ENCODE measurements at regions not wholly inside any gene's neighbourhood (a gene's known extent, or its start where the extent isn't known, plus 50 kb on each side); places are given as distances from the start of the nearest gene placed in this dataset.
"Not testable (repeated sequence)": the region's sequence is repeated elsewhere in the genome, so short reads cannot be mapped to it uniquely, and the experiment has no call there.

GRCh38 chr6:167217951-167218759 lies 60.4 kb upstream of the GPR31 start:
- H3K36me3 Mint-ChIP-seq (ENCODE audit: low read depth); H3K27ac Mint-ChIP-seq; H3K9me3 Mint-ChIP-seq (ENCODE audit: low read depth); H3K4me1 Mint-ChIP-seq; POLR2A ChIA-PET; H3K4me3 Mint-ChIP-seq; H3K27me3 Mint-ChIP-seq: not testable (repeated sequence)
- peak; percentile 64 for DNase-seq
- intact Hi-C loops (cut with DNase I, micrococcal nuclease) = loop anchor here in 1 of 2 experiments (1.0 to 2.0 kb wide), 2 partner anchors 35 to 73 kb away; partner anchors contain the start of gene UNC93A
- CTCF ChIA-PET = interaction anchor here (0.8 to 1.7 kb wide), 4 partner anchors 69 to 133 kb away, joined by 3 to 6 read pairs (median 4); no protein-coding TSS in a partner anchor
- peak; percentile 86 for ATAC-seq

- ATAC-seq; H3K9me3 Mint-ChIP-seq (ENCODE audit: low read depth); DNase-seq; H3K36me3 Mint-ChIP-seq (ENCODE audit: low read depth); H3K27me3 Mint-ChIP-seq; H3K4me3 Mint-ChIP-seq; H3K27ac Mint-ChIP-seq; POLR2A ChIA-PET; H3K4me1 Mint-ChIP-seq: not testable (repeated sequence)
- intact Hi-C loops (cut with DNase I, micrococcal nuclease) = loop anchor here in 1 of 2 experiments (1.0 to 2.0 kb wide), 2 partner anchors 72 to 132 kb away; partner anchors contain the start of gene UNC93A
- CTCF ChIA-PET = interaction anchor here (0.8 to 1.7 kb wide), 4 partner anchors 68 to 311 kb away, joined by 3 to 6 read pairs (median 4); no protein-coding TSS in a partner anchor
Observed at GRCh38 chr6:167219079-167219478, 61.3 kb upstream of the GPR31 start.

- peaks cover 2% of the 10 kb centered on the region for H3K27me3 Mint-ChIP-seq
- ATAC-seq (no peak), DNase-seq (no peak)
- no peak overlapping the region for H3K27ac Mint-ChIP-seq
- no peaks in the 10 kb centered on the region for H3K4me1 Mint-ChIP-seq
- no peak overlapping the region for H3K4me3 Mint-ChIP-seq
- intact Hi-C loops (cut with DNase I, micrococcal nuclease) = loop anchor here in 1 of 2 experiments (1.0 to 2.0 kb wide), 2 partner anchors 71 to 131 kb away; partner anchors contain the start of gene UNC93A
- H3K9me3 Mint-ChIP-seq (ENCODE audit: low read depth) = no peaks in the 10 kb centered on the region
- ChIA-PET POLR2A (no interaction called here), CTCF (interaction anchor here (0.6 to 1.7 kb wide), 3 partner anchors 69 to 1481 kb away, joined by 3 to 4 read pairs (median 3); no protein-coding TSS in a partner anchor)
- H3K36me3 Mint-ChIP-seq (ENCODE audit: low read depth) = no peaks in the 10 kb centered on the region
Observed at GRCh38 chr6:167219967-167220512, 62.3 kb upstream of the GPR31 start.

GRCh38 chr6:167221400-167222201 lies 63.8 kb upstream of the GPR31 start:
- ChIA-PET CTCF (interaction anchor here (0.8 to 0.9 kb wide), 2 partner anchors 338 to 447 kb away, joined by 3 read pairs; no protein-coding TSS in a partner anchor), POLR2A (no interaction called here)
- H3K4me3 Mint-ChIP-seq = no peak overlapping the region
- peaks cover 2% of the 10 kb centered on the region for H3K27me3 Mint-ChIP-seq
- DNase-seq (no peak), ATAC-seq (no peak)
- no peaks in the 10 kb centered on the region for H3K36me3 Mint-ChIP-seq (ENCODE audit: low read depth)
- H3K27ac Mint-ChIP-seq = no peak overlapping the region
- no peaks in the 10 kb centered on the region for H3K9me3 Mint-ChIP-seq (ENCODE audit: low read depth)
- H3K4me1 Mint-ChIP-seq = no peaks in the 10 kb centered on the region
- intact Hi-C loops (cut with DNase I, micrococcal nuclease) = loop anchor here (1.0 kb wide), 1 partner anchor 62 kb away; no protein-coding TSS in a partner anchor

DNA sequence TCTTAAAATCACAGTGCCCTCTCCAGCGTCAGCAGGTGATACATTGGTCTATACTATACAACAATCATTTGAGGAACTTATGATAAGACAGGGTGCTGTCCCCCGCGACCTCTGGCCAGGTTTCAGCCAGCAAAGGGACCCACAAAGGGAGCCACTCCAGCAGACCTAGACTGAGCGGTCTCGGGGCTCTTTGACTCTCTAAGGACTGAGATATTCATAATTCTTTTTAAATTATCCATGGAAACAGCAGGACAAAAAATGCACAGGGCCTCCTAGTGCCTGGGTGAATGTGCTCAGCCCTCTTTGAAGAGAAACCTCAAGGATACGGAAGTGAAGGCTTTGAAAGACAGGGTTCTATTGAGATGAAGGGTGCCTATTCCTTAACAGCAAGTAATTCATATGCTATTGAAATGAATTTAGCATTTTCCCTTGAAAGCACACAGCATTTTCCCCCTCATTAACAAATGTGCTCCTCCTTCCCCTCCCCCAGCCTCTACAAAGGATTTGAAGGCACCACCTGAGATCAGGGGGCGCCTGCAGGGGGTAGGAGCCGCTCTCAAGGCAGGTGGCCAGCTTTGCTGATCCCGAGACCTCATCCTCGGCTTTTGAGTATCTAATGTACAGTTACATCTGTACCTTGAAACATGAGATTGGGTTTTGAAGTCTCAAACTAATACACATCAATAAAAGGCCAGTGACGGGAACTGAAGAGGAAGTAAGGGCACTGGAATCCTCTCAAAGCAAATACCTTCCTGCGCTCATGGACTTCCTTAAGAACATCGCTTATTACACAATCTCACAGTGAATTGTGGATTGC lies 65.3 kb upstream of the UNC93A start:
- H3K4me1 Mint-ChIP-seq; H3K4me3 Mint-ChIP-seq; H3K27ac Mint-ChIP-seq; CTCF ChIA-PET; intact Hi-C loops (cut with DNase I, micrococcal nuclease); H3K9me3 Mint-ChIP-seq (ENCODE audit: low read depth); DNase-seq; H3K36me3 Mint-ChIP-seq (ENCODE audit: low read depth); POLR2A ChIA-PET; ATAC-seq: not testable (repeated sequence)
- peaks cover 25% of the 10 kb centered on the region for H3K27me3 Mint-ChIP-seq

DNA sequence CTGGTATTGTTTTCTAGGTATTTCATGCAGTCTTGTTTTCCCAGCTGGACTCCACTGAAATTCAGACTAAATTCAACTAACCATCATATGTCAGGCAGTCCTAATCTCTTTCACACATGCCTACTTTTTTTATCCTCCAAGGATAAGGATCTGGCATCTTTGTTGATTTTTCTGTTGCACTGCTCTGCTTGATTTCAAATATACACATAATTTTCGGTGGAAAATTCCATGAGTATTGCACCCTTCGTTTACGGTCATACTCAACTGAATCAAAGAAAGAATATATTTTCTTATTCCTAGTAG lies 64.8 kb upstream of the UNC93A start:
- no peaks in the 10 kb centered on the region for H3K36me3 Mint-ChIP-seq (ENCODE audit: low read depth)
- no peaks in the 10 kb centered on the region for H3K9me3 Mint-ChIP-seq (ENCODE audit: low read depth)
- no peak overlapping the region for H3K4me3 Mint-ChIP-seq
- H3K27me3 Mint-ChIP-seq = peaks cover 26% of the 10 kb centered on the region
- ChIA-PET CTCF (no interaction called here), POLR2A (no interaction called here)
- no peaks in the 10 kb centered on the region for H3K4me1 Mint-ChIP-seq
- DNase-seq (no peak), ATAC-seq (no peak)
- intact Hi-C loops (cut with DNase I, micrococcal nuclease) = no loop called here
- no peak overlapping the region for H3K27ac Mint-ChIP-seq

DNA sequence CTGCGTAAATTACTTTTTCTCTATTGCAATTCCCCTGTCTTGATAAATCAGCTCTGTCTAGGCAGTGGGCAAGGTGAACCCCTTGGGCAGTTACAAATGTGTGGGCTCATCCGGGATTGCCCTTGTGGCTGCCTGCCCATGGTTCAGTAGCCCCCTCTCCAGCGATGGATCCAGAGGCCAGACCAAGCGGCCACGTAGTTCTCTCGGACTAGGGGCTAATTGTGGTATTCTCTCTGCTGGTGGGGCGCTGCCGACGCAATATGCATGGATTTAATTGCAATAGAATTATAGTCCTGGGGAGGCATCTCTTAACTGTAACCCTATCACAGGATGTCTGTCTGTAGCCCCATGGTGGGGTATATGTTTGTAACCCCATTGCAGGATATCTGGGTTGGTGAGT lies 64.3 kb upstream of the UNC93A start:
- Mint-ChIP-seq H3K27me3 (peaks cover 26% of the 10 kb centered on the region), H3K9me3 (ENCODE audit: low read depth) (no peaks in the 10 kb centered on the region), H3K4me1 (no peaks in the 10 kb centered on the region), H3K4me3 (no peak overlapping the region), H3K27ac (no peak overlapping the region), H3K36me3 (ENCODE audit: low read depth) (no peaks in the 10 kb centered on the region)
- CTCF ChIA-PET = no interaction called here
- POLR2A ChIA-PET = no interaction called here
- ATAC-seq (no peak), DNase-seq (no peak)
- intact Hi-C loops (cut with DNase I, micrococcal nuclease) = no loop called here

DNA sequence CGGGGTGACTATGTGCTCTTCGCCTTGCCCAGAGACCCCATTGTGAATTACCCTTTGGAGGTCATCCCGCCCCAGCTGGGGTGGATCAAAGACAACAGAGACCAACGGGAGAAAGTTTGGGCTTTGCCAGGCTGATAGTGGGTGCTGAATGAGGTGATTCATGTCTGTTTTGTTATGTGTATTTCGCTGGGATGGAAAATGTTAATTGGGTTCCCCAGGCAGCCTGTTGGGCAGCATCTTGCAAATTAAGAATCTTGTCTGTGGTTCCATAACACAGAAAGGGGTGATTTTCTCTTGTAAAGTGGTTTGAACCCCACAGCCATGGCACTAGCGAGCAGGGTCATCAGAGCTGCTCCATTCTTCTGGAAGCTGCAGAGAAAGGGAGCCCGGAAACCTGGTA lies 63.1 kb upstream of the UNC93A start:
- ATAC-seq = no peak
- Mint-ChIP-seq H3K27ac (no peak overlapping the region), H3K4me1 (no peaks in the 10 kb centered on the region), H3K36me3 (ENCODE audit: low read depth) (no peaks in the 10 kb centered on the region), H3K4me3 (no peak overlapping the region), H3K27me3 (peaks cover 28% of the 10 kb centered on the region), H3K9me3 (ENCODE audit: low read depth) (no peaks in the 10 kb centered on the region)
- no peak for DNase-seq
- POLR2A ChIA-PET = no interaction called here
- CTCF ChIA-PET = interaction anchor here (1.1 kb wide), 1 partner anchor 62 kb away, joined by 3 read pairs; no protein-coding TSS in a partner anchor
- intact Hi-C loops (cut with DNase I, micrococcal nuclease) = no loop called here

GRCh38 chr6:167229586-167229985 lies 61.5 kb upstream of the UNC93A start:
- ATAC-seq = no peak
- H3K4me3 Mint-ChIP-seq = no peak overlapping the region
- peaks cover 31% of the 10 kb centered on the region for H3K27me3 Mint-ChIP-seq
- no peaks in the 10 kb centered on the region for H3K4me1 Mint-ChIP-seq
- intact Hi-C loops (cut with DNase I, micrococcal nuclease) = no loop called here
- no peaks in the 10 kb centered on the region for H3K36me3 Mint-ChIP-seq (ENCODE audit: low read depth)
- H3K27ac Mint-ChIP-seq = no peak overlapping the region
- ChIA-PET POLR2A (no interaction called here), CTCF (interaction anchor here (0.7 to 1.1 kb wide), 3 partner anchors 26 to 344 kb away, joined by 3 read pairs; no protein-coding TSS in a partner anchor)
- no peak for DNase-seq
- H3K9me3 Mint-ChIP-seq (ENCODE audit: low read depth) = no peaks in the 10 kb centered on the region

DNA sequence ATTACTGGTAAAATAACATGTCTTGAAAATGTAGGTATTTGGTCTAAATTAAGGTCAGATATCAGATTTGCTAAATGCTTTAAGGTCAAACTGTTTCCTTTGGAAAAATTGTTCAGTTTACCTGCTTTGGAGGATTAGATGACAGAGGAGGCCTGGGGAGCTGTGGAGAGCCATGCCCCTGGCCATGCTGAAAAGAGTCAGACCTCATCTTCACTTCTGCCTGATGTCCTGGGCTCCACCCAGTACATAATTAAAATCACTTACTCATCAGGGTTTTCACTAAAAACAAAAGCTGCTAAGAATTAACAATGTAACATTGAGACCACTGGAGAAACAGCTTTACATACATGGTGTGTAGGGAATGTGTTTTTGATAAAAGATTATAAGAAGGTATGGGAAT lies 60.8 kb upstream of the UNC93A start:
- DNase-seq = no peak
- Mint-ChIP-seq H3K4me1 (no peaks in the 10 kb centered on the region), H3K27me3 (peaks cover 36% of the 10 kb centered on the region), H3K4me3 (no peak overlapping the region), H3K36me3 (ENCODE audit: low read depth) (no peaks in the 10 kb centered on the region), H3K9me3 (ENCODE audit: low read depth) (no peaks in the 10 kb centered on the region), H3K27ac (no peak overlapping the region)
- intact Hi-C loops (cut with DNase I, micrococcal nuclease) = no loop called here
- CTCF ChIA-PET = interaction anchor here (0.6 to 0.7 kb wide), 3 partner anchors 15 to 69 kb away, joined by 3 to 4 read pairs (median 3); no protein-coding TSS in a partner anchor
- no peak for ATAC-seq
- POLR2A ChIA-PET = no interaction called here

DNA sequence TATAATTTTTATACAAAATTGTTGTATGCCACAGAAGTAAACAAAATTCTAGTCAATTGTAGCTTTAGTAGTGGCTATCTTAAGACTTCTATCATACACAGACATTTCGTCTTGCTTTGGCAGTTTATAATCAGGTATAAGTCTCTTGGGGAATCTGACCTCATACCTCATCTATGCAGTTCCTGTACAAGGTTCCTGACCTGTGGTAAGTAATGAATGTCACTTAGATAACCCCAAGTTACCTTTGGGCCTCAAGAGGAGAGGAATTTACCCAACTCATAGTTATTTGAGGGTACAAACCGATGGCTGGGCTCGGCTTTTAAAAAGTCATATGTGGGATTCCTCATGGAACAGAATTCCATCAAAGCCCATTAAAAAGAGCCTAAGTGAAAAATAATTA lies 58.8 kb upstream of the UNC93A start:
- POLR2A ChIA-PET = no interaction called here
- CTCF ChIA-PET = no interaction called here
- no peaks in the 10 kb centered on the region for H3K9me3 Mint-ChIP-seq (ENCODE audit: low read depth)

More for the DNA sequence above, 58.8 kb upstream of the UNC93A start:
- no peak overlapping the region for H3K4me3 Mint-ChIP-seq
- H3K27me3 Mint-ChIP-seq = peaks cover 30% of the 10 kb centered on the region
- no peak for DNase-seq
- no peaks in the 10 kb centered on the region for H3K4me1 Mint-ChIP-seq
- intact Hi-C loops (cut with DNase I, micrococcal nuclease) = no loop called here
- H3K27ac Mint-ChIP-seq = no peak overlapping the region
- H3K36me3 Mint-ChIP-seq (ENCODE audit: low read depth) = no peaks in the 10 kb centered on the region
- ATAC-seq = no peak

All from activated CD4-positive, alpha-beta T cell treated with anti-CD3 and anti-CD28 coated beads for 36 hours (primary cell).